Lung (tissue), 11 donors: ENCODE measurements at regions not wholly inside any gene's neighbourhood (a gene's known extent, or its start where the extent isn't known, plus 50 kb on each side); places are given as distances from the start of the nearest gene placed in this dataset.

Experiments
- ATAC-seq: fragments of 200-7000 bp; cut with Tn5 transposase; one replicate; pipeline ENCODE4 v1.9.1; 2020; ENCODE audit warnings: moderate number of reproducible peaks; ENCODE audit not compliant: insufficient read depth, low FRiP score
- DNase-seq, 3 donors: peaks; one replicate each; pipeline ENCODE4 v3.0.0-alpha.2; 2013 to 2017
- H3K27ac ChIP-seq, 2 donors: one replicate each; pipeline ENCODE4 v1.5.1; 2013; ENCODE audit warnings: mild to moderate bottlenecking in 2 of 2, moderate library complexity in 2 of 2, control low read depth in 1 of 2, inconsistent platforms in 1 of 2, low read depth in 1 of 2, low read length in 1 of 2
- H3K27me3 ChIP-seq, 3 donors: one replicate each; pipeline ENCODE4 v1.5.1; 2013; ENCODE audit warnings: low read length in 2 of 3; ENCODE audit not compliant: control insufficient read depth in 3 of 3, insufficient read depth in 3 of 3
- H3K36me3 ChIP-seq, 4 donors: one replicate each; pipeline ENCODE4 v1.5.1; 2013; ENCODE audit warnings: low read length in 4 of 4, mild to moderate bottlenecking in 1 of 4, moderate library complexity in 1 of 4; ENCODE audit not compliant: control insufficient read depth in 4 of 4, insufficient read depth in 4 of 4
- H3K4me1 ChIP-seq, 5 donors: one replicate each; pipeline ENCODE4 v1.5.1; 2013; ENCODE audit warnings: low read length in 5 of 5, mild to moderate bottlenecking in 2 of 5, moderate library complexity in 1 of 5; ENCODE audit not compliant: control insufficient read depth in 5 of 5, insufficient read depth in 5 of 5
- H3K4me3 ChIP-seq: one replicate; pipeline ENCODE4 v1.5.1; 2013; ENCODE audit warnings: mild to moderate bottlenecking, control low read depth, moderate library complexity
- H3K9ac ChIP-seq, 2 donors: one replicate each; pipeline ENCODE4 v1.5.1; 2013; ENCODE audit warnings: low read length in 2 of 2, control low read depth in 1 of 2; ENCODE audit not compliant: insufficient read depth in 1 of 2
- H3K9me3 ChIP-seq, 4 donors: one replicate each; pipeline ENCODE4 v1.5.1; 2013; ENCODE audit warnings: low read length in 3 of 4, mild to moderate bottlenecking in 1 of 4, moderate library complexity in 1 of 4; ENCODE audit not compliant: control insufficient read depth in 4 of 4, insufficient read depth in 3 of 4
- CTCF ChIP-seq: IDR thresholded peaks from 2 replicates; pipeline ENCODE4 v1.5.1; 2012; ENCODE audit warnings: mild to moderate bottlenecking; ENCODE audit errors: control extremely low read depth, extremely low read depth
- WGBS, 2 donors: extraction: QIAGEN DNeasy Blood & Tissue Kit; methylation state at CpG; one replicate each; pipeline ENCODE4 v1.1.7; 2013; 5-methylcytosine and 5-hydroxymethylcytosine counted together
- donor health status: control.
- donor health status: control.
- donor health status: Bipolar disorder and iron deficiency.
- donor health status: healthy.
- donor health status: DM: yes; HTN: yes; CAD: no.

GRCh38 chr9:2406252-2406651 is 215.3 kb upstream of the VLDLR start:
- Histone ChIP-seq H3K4me1 (peaks cover 0 to 2% (median 0%) of the 10 kb centered on the region in 5 donors), H3K27me3 (no peaks in the 10 kb centered on the region), H3K9ac (no peak overlapping the region), H3K9me3 (peaks cover 0 to 5% (median 2%) of the 10 kb centered on the region in 4 donors), H3K4me3 (no peak overlapping the region), H3K36me3 (no peaks in the 10 kb centered on the region), H3K27ac (no peak overlapping the region)
- no peak for TF ChIP-seq CTCF
- ATAC-seq (no peak), DNase-seq (no peak)
- 91 to 96% methylated on average over 12 of the region's 12 CpGs for WGBS, 2 donors

- no peaks in the 10 kb centered on the region for H3K27me3 ChIP-seq
- no peak overlapping the region for H3K27ac ChIP-seq
- no peak overlapping the region for H3K4me3 ChIP-seq
- no peak overlapping the region for H3K9ac ChIP-seq
- H3K36me3 ChIP-seq, result no peaks in the 10 kb centered on the region
- H3K4me1 ChIP-seq, result peaks cover 0 to 2% (median under 1%) of the 10 kb centered on the region in 5 donors
- ATAC-seq (no peak), DNase-seq (no peak)
- no peak for TF ChIP-seq CTCF
- WGBS, 2 donors, result 76 to 82% methylated on average over 7 of the region's 7 CpGs
- peaks cover 0 to 5% (median 2%) of the 10 kb centered on the region in 4 donors for H3K9me3 ChIP-seq
Observed at GRCh38 chr9:2407450-2407849, 214.1 kb upstream of the VLDLR start.

- DNase-seq (no peak), ATAC-seq (no peak)
- peaks cover 0 to 14% (median 4%) of the 10 kb centered on the region in 5 donors for H3K4me1 ChIP-seq
- no peak overlapping the region for H3K27ac ChIP-seq
- 74 to 78% methylated on average over 8 of the region's 8 CpGs for WGBS, 2 donors
- no peak overlapping the region for H3K4me3 ChIP-seq
- peaks cover 0 to under 1% (median 0%) of the 10 kb centered on the region in 4 donors for H3K9me3 ChIP-seq
- no peak for TF ChIP-seq CTCF
- H3K27me3 ChIP-seq, result no peaks in the 10 kb centered on the region
- no peaks in the 10 kb centered on the region for H3K36me3 ChIP-seq
- no peak overlapping the region for H3K9ac ChIP-seq
Observed at GRCh38 chr9:2411459-2412215, 209.9 kb upstream of the VLDLR start.
